Lower leg skin (tissue), 3 donors: ENCODE measurements at regions not wholly inside any gene's neighbourhood (a gene's known extent, or its start where the extent isn't known, plus 50 kb on each side); places are given as distances from the start of the nearest gene placed in this dataset.
"Not testable (repeated sequence)": the region's sequence is repeated elsewhere in the genome, so short reads cannot be mapped to it uniquely, and the experiment has no call there.

Source experiments
- DNase-seq, 2 donors: peaks; one replicate each; pipeline ENCODE4 v3.0.0-alpha.2; 2019; ENCODE audit warnings: low spot score in 2 of 2
- H3K4me3 ChIP-seq: fragments of 200-600 bp; sonication (generic); 2 replicates; pipeline ENCODE4 v1.5.1; 2017; ENCODE audit warnings: mild to moderate bottlenecking, low read depth; ENCODE audit not compliant: poor library complexity, severe bottlenecking
- WGBS, 2 donors: methylation state at CpG; one replicate each; pipeline ENCODE4 v1.1.5; 2018; 5-methylcytosine and 5-hydroxymethylcytosine counted together
- intact Hi-C: fragments of 100-400 bp; cut with DNase I; formaldehyde crosslinking; loops from one replicate; pipeline ENCODE4 v1.15.0; 2023; ENCODE audit warnings: low total_unique reads

DNA sequence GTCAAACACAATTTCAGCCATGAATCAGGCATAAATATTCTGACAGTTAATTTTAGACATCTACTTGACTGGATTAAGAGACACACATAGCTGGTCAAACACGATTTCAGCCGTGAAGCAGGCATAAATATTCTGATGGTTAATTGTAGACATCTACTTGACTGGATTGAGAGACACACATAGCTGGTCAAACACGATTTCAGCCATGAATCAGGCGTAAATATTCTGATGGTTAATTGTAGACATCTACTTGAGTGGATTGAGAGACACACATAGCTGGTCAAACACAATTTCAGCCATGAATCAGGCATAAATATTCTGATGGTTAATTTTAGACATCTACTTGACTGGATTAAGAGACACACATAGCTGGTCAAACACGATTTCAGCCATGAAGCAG lies 106.4 kb downstream of the OR4F3 start:
- WGBS, 2 donors: 44 to 48% methylated on average over 5 of the region's 5 CpGs
- DNase-seq: peak in 1 of 2 donors; percentile 8
- H3K4me3 ChIP-seq, intact Hi-C loops: not testable (repeated sequence)
